ENCODE measurements at regions not wholly inside any gene's neighbourhood (a gene's known extent, or its start where the extent isn't known, plus 50 kb on each side); places are given as distances from the start of the nearest gene placed in this dataset.

- DNase-seq (ENCODE audit: low spot score) = no peak
Measured at GRCh38 chr15:62625429-62626033, 417.0 kb upstream of the TPM1 start.

GRCh38 chr15:62626903-62627302 lies 415.6 kb upstream of the TPM1 start:
- no peak for DNase-seq (ENCODE audit: low spot score)

GRCh38 chr15:62631076-62631724 lies 411.3 kb upstream of the TPM1 start:
- DNase-seq (ENCODE audit: low spot score) = no peak

- no peak for DNase-seq (ENCODE audit: low spot score)
Measured at GRCh38 chr15:62636823-62637573, 405.5 kb upstream of the TPM1 start.

- no peak for DNase-seq (ENCODE audit: low spot score)
Measured at GRCh38 chr15:62637574-62637897, 405.0 kb upstream of the TPM1 start.

- DNase-seq (ENCODE audit: low spot score) = no peak
Measured at GRCh38 chr15:62637950-62638619, 404.5 kb upstream of the TPM1 start.

GRCh38 chr15:62639432-62639831 lies 403.1 kb upstream of the TPM1 start:
- no peak for DNase-seq (ENCODE audit: low spot score)

- no peak for DNase-seq (ENCODE audit: low spot score)
Measured at GRCh38 chr15:62639906-62640605, 402.5 kb upstream of the TPM1 start.

- no peak for DNase-seq (ENCODE audit: low spot score)
Measured at GRCh38 chr15:62641825-62642224, 400.7 kb upstream of the TPM1 start.

- DNase-seq (ENCODE audit: low spot score) = no peak
Measured at GRCh38 chr15:62643572-62643971, 399.0 kb upstream of the TPM1 start.

- no peak for DNase-seq (ENCODE audit: low spot score)
Measured at GRCh38 chr15:62644216-62644888, 398.2 kb upstream of the TPM1 start.

- DNase-seq (ENCODE audit: low spot score) = no peak
Measured at GRCh38 chr15:62644889-62645742, 397.4 kb upstream of the TPM1 start.

- DNase-seq (ENCODE audit: low spot score) = no peak
Measured at GRCh38 chr15:62647202-62647842, 395.2 kb upstream of the TPM1 start.

GRCh38 chr15:62647843-62648505 lies 394.6 kb upstream of the TPM1 start:
- DNase-seq (ENCODE audit: low spot score) = no peak

GRCh38 chr15:62648954-62649353 lies 393.6 kb upstream of the TPM1 start:
- no peak for DNase-seq (ENCODE audit: low spot score)

GRCh38 chr15:62649793-62650420 lies 392.6 kb upstream of the TPM1 start:
- DNase-seq (ENCODE audit: low spot score) = no peak

GRCh38 chr15:62653122-62653521 lies 389.4 kb upstream of the TPM1 start:
- no peak for DNase-seq (ENCODE audit: low spot score)

- DNase-seq (ENCODE audit: low spot score) = no peak
Measured at GRCh38 chr15:62656071-62656470, 386.5 kb upstream of the TPM1 start.
